Adipocyte (in vitro differentiated cells): ENCODE measurements at regions not wholly inside any gene's neighbourhood (a gene's known extent, or its start where the extent isn't known, plus 50 kb on each side); places are given as distances from the start of the nearest gene placed in this dataset.

Experiments
- DNase-seq: peaks from one replicate; pipeline ENCODE4 v3.0.0-alpha.2; 2015; ENCODE audit warnings: low read depth
- H3K27me3 ChIP-seq: replicated peaks from 2 replicates; pipeline ENCODE4 v1.7.0; 2013; ENCODE audit warnings: mild to moderate bottlenecking, low read length, moderate library complexity; ENCODE audit not compliant: control insufficient read depth, insufficient read depth
- H3K36me3 ChIP-seq: 2 replicates; pipeline ENCODE4 v1.7.0; 2013; ENCODE audit warnings: low read length, mild to moderate bottlenecking, moderate library complexity; ENCODE audit not compliant: control insufficient read depth, insufficient read depth, severe bottlenecking
- H3K4me1 ChIP-seq: 2 replicates; pipeline ENCODE4 v1.7.0; 2013; ENCODE audit warnings: mild to moderate bottlenecking, low read length, moderate library complexity; ENCODE audit not compliant: control insufficient read depth, insufficient read depth
- H3K4me3 ChIP-seq: 2 replicates; pipeline ENCODE4 v1.7.0; 2013; ENCODE audit warnings: mild to moderate bottlenecking, low read length, moderate library complexity
- H3K9ac ChIP-seq: 2 replicates; pipeline ENCODE4 v1.7.0; 2013; ENCODE audit warnings: mild to moderate bottlenecking, low read length, moderate library complexity
- H3K9me3 ChIP-seq: 2 replicates; pipeline ENCODE4 v1.7.0; 2013; ENCODE audit warnings: mild to moderate bottlenecking, low read length, moderate library complexity; ENCODE audit not compliant: control insufficient read depth

GRCh38 chr3:16056217-16056616, 118.3 kb upstream of the GALNT15 start:
- Histone ChIP-seq H3K9me3 (no peaks in the 10 kb centered on the region), H3K9ac (peak overlapping the region; percentile 79), H3K27me3 (no peaks in the 10 kb centered on the region), H3K4me3 (no peak overlapping the region), H3K36me3 (no peaks in the 10 kb centered on the region), H3K4me1 (peaks cover 86% of the 10 kb centered on the region)
- DNase-seq: peak; percentile 58

GRCh38 chr3:16058521-16058920, 116.0 kb upstream of the GALNT15 start:
- Histone ChIP-seq H3K36me3 (no peaks in the 10 kb centered on the region), H3K4me1 (peaks cover 70% of the 10 kb centered on the region), H3K4me3 (no peak overlapping the region), H3K9ac (peak overlapping the region; percentile 84), H3K9me3 (no peaks in the 10 kb centered on the region), H3K27me3 (no peaks in the 10 kb centered on the region)
- peak; percentile 38 for DNase-seq

GRCh38 chr3:16059081-16059537, 115.4 kb upstream of the GALNT15 start:
- Histone ChIP-seq H3K9ac (peak overlapping the region; percentile 84), H3K4me1 (peaks cover 65% of the 10 kb centered on the region), H3K4me3 (peak overlapping the region; percentile 30), H3K27me3 (no peaks in the 10 kb centered on the region), H3K9me3 (no peaks in the 10 kb centered on the region), H3K36me3 (no peaks in the 10 kb centered on the region)
- no peak for DNase-seq

GRCh38 chr3:16059711-16060357, 114.6 kb upstream of the GALNT15 start:
- Histone ChIP-seq H3K4me3 (peak overlapping the region; percentile 30), H3K9ac (peak overlapping the region; percentile 84), H3K36me3 (no peaks in the 10 kb centered on the region), H3K9me3 (no peaks in the 10 kb centered on the region), H3K27me3 (no peaks in the 10 kb centered on the region), H3K4me1 (peaks cover 63% of the 10 kb centered on the region)
- DNase-seq: no peak

- Histone ChIP-seq H3K4me3 (peak overlapping the region; percentile 34), H3K9ac (peak overlapping the region; percentile 88), H3K9me3 (no peaks in the 10 kb centered on the region), H3K4me1 (peaks cover 63% of the 10 kb centered on the region), H3K27me3 (no peaks in the 10 kb centered on the region), H3K36me3 (no peaks in the 10 kb centered on the region)
- peak; percentile 96 for DNase-seq
Observed at GRCh38 chr3:16060358-16060852, 114.1 kb upstream of the GALNT15 start.

- Histone ChIP-seq H3K4me3 (peak overlapping the region; percentile 35), H3K9ac (peak overlapping the region; percentile 88), H3K27me3 (no peaks in the 10 kb centered on the region), H3K36me3 (no peaks in the 10 kb centered on the region), H3K4me1 (peaks cover 61% of the 10 kb centered on the region), H3K9me3 (no peaks in the 10 kb centered on the region)
- peak; percentile 67 for DNase-seq
Observed at GRCh38 chr3:16060945-16061344, 113.5 kb upstream of the GALNT15 start.

GRCh38 chr3:16061491-16061890, 113.0 kb upstream of the GALNT15 start:
- DNase-seq: no peak
- peak overlapping the region; percentile 35 for H3K4me3 ChIP-seq
- no peaks in the 10 kb centered on the region for H3K36me3 ChIP-seq
- peak overlapping the region; percentile 88 for H3K9ac ChIP-seq
- no peaks in the 10 kb centered on the region for H3K9me3 ChIP-seq
- no peaks in the 10 kb centered on the region for H3K27me3 ChIP-seq
- H3K4me1 ChIP-seq: peaks cover 55% of the 10 kb centered on the region

GRCh38 chr3:16063603-16064002, 110.9 kb upstream of the GALNT15 start:
- Histone ChIP-seq H3K36me3 (no peaks in the 10 kb centered on the region), H3K4me3 (no peak overlapping the region), H3K4me1 (peaks cover 62% of the 10 kb centered on the region), H3K9ac (no peak overlapping the region), H3K27me3 (no peaks in the 10 kb centered on the region), H3K9me3 (no peaks in the 10 kb centered on the region)
- DNase-seq: no peak

- DNase-seq: peak; percentile 83
- Histone ChIP-seq H3K36me3 (no peaks in the 10 kb centered on the region), H3K27me3 (no peaks in the 10 kb centered on the region)
Observed at GRCh38 chr3:16064642-16065414, 109.7 kb upstream of the GALNT15 start.

GRCh38 chr3:16066545-16066944, 107.9 kb upstream of the GALNT15 start:
- no peaks in the 10 kb centered on the region for H3K27me3 ChIP-seq
- no peak overlapping the region for H3K4me3 ChIP-seq
- DNase-seq: no peak
- H3K36me3 ChIP-seq: no peaks in the 10 kb centered on the region
- peaks cover 45% of the 10 kb centered on the region for H3K4me1 ChIP-seq
- no peak overlapping the region for H3K9ac ChIP-seq
- no peaks in the 10 kb centered on the region for H3K9me3 ChIP-seq

More at GRCh38 chr3:16064642-16065414, 109.7 kb upstream of the GALNT15 start:
- no peaks in the 10 kb centered on the region for H3K9me3 ChIP-seq
- H3K4me3 ChIP-seq: peak overlapping the region; percentile 5
- H3K9ac ChIP-seq: peak overlapping the region; percentile 68
- peaks cover 60% of the 10 kb centered on the region for H3K4me1 ChIP-seq

GRCh38 chr3:16066975-16067374, 107.5 kb upstream of the GALNT15 start:
- Histone ChIP-seq H3K9me3 (no peaks in the 10 kb centered on the region), H3K4me3 (no peak overlapping the region), H3K9ac (no peak overlapping the region), H3K27me3 (no peaks in the 10 kb centered on the region), H3K4me1 (peaks cover 42% of the 10 kb centered on the region), H3K36me3 (no peaks in the 10 kb centered on the region)
- DNase-seq: peak; percentile 29
